ENCODE measurements at regions not wholly inside any gene's neighbourhood (a gene's known extent, or its start where the extent isn't known, plus 50 kb on each side); places are given as distances from the start of the nearest gene placed in this dataset.

- H4K20me1 ChIP-seq (ENCODE audit: control insufficient read depth, insufficient read depth, low read depth, low read length) = no peaks in the 10 kb centered on the region
- H3K36me3 ChIP-seq (ENCODE audit: control insufficient read depth, low read length) = no peaks in the 10 kb centered on the region
Measured at GRCh38 chr14:43858981-43859380, 648.1 kb downstream of the FSCB start.

GRCh38 chr14:43855556-43855955 lies 651.5 kb downstream of the FSCB start:
- H3K4me1 ChIP-seq (ENCODE audit: control insufficient read depth, low read length) = no peaks in the 10 kb centered on the region
- H4K20me1 ChIP-seq (ENCODE audit: control insufficient read depth, insufficient read depth, low read depth, low read length) = no peaks in the 10 kb centered on the region
- H3K79me2 ChIP-seq (ENCODE audit: control insufficient read depth, low read length) = no peaks in the 10 kb centered on the region
- no peak overlapping the region for H3K27ac ChIP-seq (ENCODE audit: low read depth, low read length)
- H3K36me3 ChIP-seq (ENCODE audit: control insufficient read depth, low read length) = no peaks in the 10 kb centered on the region
- H3K4me3 ChIP-seq (ENCODE audit: low read length) = no peak overlapping the region
- no peaks in the 10 kb centered on the region for H3K27me3 ChIP-seq (ENCODE audit: control insufficient read depth, low read length)
- TF ChIP-seq EZH2phosphoT487 (IDR thresholded peaks at IDR 0.05; ENCODE audit: borderline replicate concordance, low read length) = no peak
- no peak for TF ChIP-seq CTCF (IDR thresholded peaks at IDR 0.05; ENCODE audit: low read depth, low read length, poor library complexity, severe bottlenecking)
- no peaks in the 10 kb centered on the region for H3K9me2 ChIP-seq (replicated peaks; ENCODE audit: control insufficient read depth, low read length)
- H3K9me3 ChIP-seq (ENCODE audit: control insufficient read depth, insufficient read depth, low read length) = no peaks in the 10 kb centered on the region; the same call in 1 of the 2 replicates
- no peak overlapping the region for H3K4me2 ChIP-seq (ENCODE audit: low read length)
- no peaks in the 10 kb centered on the region for H3F3A ChIP-seq (ENCODE audit: control insufficient read depth, insufficient read depth)

More at GRCh38 chr14:43858981-43859380, 648.1 kb downstream of the FSCB start:
- Histone ChIP-seq H3K4me2 (ENCODE audit: low read length) (no peak overlapping the region), H3K9me3 (ENCODE audit: control insufficient read depth, insufficient read depth, low read length) (no peaks in the 10 kb centered on the region; the same call in 1 of the 2 replicates), H3K79me2 (ENCODE audit: control insufficient read depth, low read length) (no peaks in the 10 kb centered on the region), H3K27me3 (ENCODE audit: control insufficient read depth, low read length) (no peaks in the 10 kb centered on the region), H3K4me1 (ENCODE audit: control insufficient read depth, low read length) (no peaks in the 10 kb centered on the region), H3K27ac (ENCODE audit: low read depth, low read length) (no peak overlapping the region), H3K9me2 (replicated peaks; ENCODE audit: control insufficient read depth, low read length) (no peaks in the 10 kb centered on the region), H3K4me3 (ENCODE audit: low read length) (no peak overlapping the region), H3F3A (ENCODE audit: control insufficient read depth, insufficient read depth) (no peaks in the 10 kb centered on the region)
- TF ChIP-seq CTCF (IDR thresholded peaks at IDR 0.05; ENCODE audit: low read depth, low read length, poor library complexity, severe bottlenecking) (no peak), EZH2phosphoT487 (IDR thresholded peaks at IDR 0.05; ENCODE audit: borderline replicate concordance, low read length) (no peak)

- TF ChIP-seq EZH2phosphoT487 (IDR thresholded peaks at IDR 0.05; ENCODE audit: borderline replicate concordance, low read length) = no peak
- Histone ChIP-seq H3K79me2 (ENCODE audit: control insufficient read depth, low read length) (no peaks in the 10 kb centered on the region), H3K27ac (ENCODE audit: low read depth, low read length) (no peak overlapping the region), H3K9me3 (ENCODE audit: control insufficient read depth, insufficient read depth, low read length) (no peaks in the 10 kb centered on the region), H4K20me1 (ENCODE audit: control insufficient read depth, insufficient read depth, low read depth, low read length) (no peaks in the 10 kb centered on the region), H3K9me2 (replicated peaks; ENCODE audit: control insufficient read depth, low read length) (no peaks in the 10 kb centered on the region), H3K4me2 (ENCODE audit: low read length) (no peak overlapping the region), H3F3A (ENCODE audit: control insufficient read depth, insufficient read depth) (no peaks in the 10 kb centered on the region), H3K36me3 (ENCODE audit: control insufficient read depth, low read length) (no peaks in the 10 kb centered on the region), H3K4me3 (ENCODE audit: low read length) (no peak overlapping the region), H3K4me1 (ENCODE audit: control insufficient read depth, low read length) (no peaks in the 10 kb centered on the region), H3K27me3 (ENCODE audit: control insufficient read depth, low read length) (no peaks in the 10 kb centered on the region)
Measured at GRCh38 chr14:43853541-43853940, 653.5 kb downstream of the FSCB start.

- Histone ChIP-seq H3K4me2 (ENCODE audit: low read length) (no peak overlapping the region), H3K27ac (ENCODE audit: low read depth, low read length) (no peak overlapping the region)
- TF ChIP-seq EZH2phosphoT487 (IDR thresholded peaks at IDR 0.05; ENCODE audit: borderline replicate concordance, low read length) (no peak), CTCF (IDR thresholded peaks at IDR 0.05; ENCODE audit: low read depth, low read length, poor library complexity, severe bottlenecking) (no peak)
Measured at GRCh38 chr14:43803076-43803689, 703.9 kb downstream of the FSCB start.

More at GRCh38 chr14:43803076-43803689, 703.9 kb downstream of the FSCB start:
- Histone ChIP-seq H3F3A (ENCODE audit: control insufficient read depth, insufficient read depth) (no peaks in the 10 kb centered on the region), H4K20me1 (ENCODE audit: control insufficient read depth, insufficient read depth, low read depth, low read length) (no peaks in the 10 kb centered on the region), H3K9me2 (replicated peaks; ENCODE audit: control insufficient read depth, low read length) (no peaks in the 10 kb centered on the region), H3K9me3 (ENCODE audit: control insufficient read depth, insufficient read depth, low read length) (no peaks in the 10 kb centered on the region), H3K27me3 (ENCODE audit: control insufficient read depth, low read length) (no peaks in the 10 kb centered on the region), H3K4me3 (ENCODE audit: low read length) (no peak overlapping the region), H3K36me3 (ENCODE audit: control insufficient read depth, low read length) (no peaks in the 10 kb centered on the region), H3K4me1 (ENCODE audit: control insufficient read depth, low read length) (no peaks in the 10 kb centered on the region), H3K79me2 (ENCODE audit: control insufficient read depth, low read length) (no peaks in the 10 kb centered on the region)
